ENCODE measurements at regions not wholly inside any gene's neighbourhood (a gene's known extent, or its start where the extent isn't known, plus 50 kb on each side); places are given as distances from the start of the nearest gene placed in this dataset.

- TF ChIP-seq REST (IDR thresholded peaks at IDR 0.05; ENCODE audit: unreplicated experiment) = no peak
- no peak for TF ChIP-seq JUNB (IDR thresholded peaks at IDR 0.05; ENCODE audit: unreplicated experiment)
- no peak for TF ChIP-seq ZNF114 (CRISPR knock-in tag; IDR thresholded peaks at IDR 0.05)
- no peak for TF ChIP-seq NANOG (IDR thresholded peaks at IDR 0.05; ENCODE audit: borderline replicate concordance)
- TF ChIP-seq ZNF331 (CRISPR knock-in tag; IDR thresholded peaks at IDR 0.05; ENCODE audit: low read depth) = no peak
Observed at GRCh38 chr10:56867236-56867635, 506.2 kb upstream of the ZWINT start (continued).

DNA sequence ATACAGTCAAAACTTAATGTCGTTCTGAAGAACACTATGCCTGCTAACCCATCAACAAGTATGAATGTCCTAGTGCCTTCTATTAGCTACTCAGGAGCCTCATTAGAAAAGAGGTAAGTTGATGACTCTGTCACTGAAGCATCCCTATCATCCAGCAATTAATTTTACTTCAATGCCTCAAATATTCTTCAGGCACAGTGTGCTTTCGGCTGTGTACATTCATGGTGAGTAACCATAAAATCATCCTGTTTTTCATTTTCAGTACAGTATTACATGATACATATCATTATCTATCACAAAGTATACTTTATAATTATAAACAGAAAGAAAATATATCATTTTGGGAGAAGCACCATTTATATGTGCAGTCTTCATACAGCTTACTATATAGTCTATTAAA, 495.5 kb upstream of the ZWINT start:
- no peaks in the 10 kb centered on the region for H3K9me2 ChIP-seq (ENCODE audit: insufficient read depth)
- no peaks in the 10 kb centered on the region for H3K27me3 ChIP-seq (ENCODE audit: insufficient read depth)
- Mint-ChIP-seq H3K4me1 (no peaks in the 10 kb centered on the region), H3K36me3 (ENCODE audit: low read depth) (no peaks in the 10 kb centered on the region), H3K4me3 (no peak overlapping the region), H3K9me3 (no peaks in the 10 kb centered on the region), H3K27ac (no peak overlapping the region), H3K27me3 (ENCODE audit: insufficient read depth, low read depth, poor library complexity) (no peaks in the 10 kb centered on the region)
- ATAC-seq = no peak
- DNase-seq (ENCODE audit: low spot score) = no peak
- H3K4me2 ChIP-seq = no peak overlapping the region
- H3K4me3 ChIP-seq = no peak overlapping the region
- no peaks in the 10 kb centered on the region for H3K36me3 ChIP-seq (ENCODE audit: insufficient read depth)
- no peaks in the 10 kb centered on the region for H3F3A ChIP-seq (replicated peaks; ENCODE audit: low read depth)
- no peaks in the 10 kb centered on the region for H3K4me1 ChIP-seq (ENCODE audit: insufficient read depth)
- no peaks in the 10 kb centered on the region for H4K20me1 ChIP-seq (replicated peaks; ENCODE audit: insufficient read depth)
- H3K27ac ChIP-seq (ENCODE audit: low read depth) = no peak overlapping the region
- no peaks in the 10 kb centered on the region for H3K79me2 ChIP-seq (replicated peaks; ENCODE audit: insufficient read depth)
- H2AFZ ChIP-seq = no peak overlapping the region
- no peak for TF ChIP-seq NANOG (IDR thresholded peaks at IDR 0.05; ENCODE audit: borderline replicate concordance)
- TF ChIP-seq EZH2 (IDR thresholded peaks at IDR 0.05; ENCODE audit: low read depth, unreplicated experiment) = no peak
- TF ChIP-seq EZH2phosphoT487 (IDR thresholded peaks at IDR 0.05; ENCODE audit: unreplicated experiment) = no peak
- TF ChIP-seq ETS1 (IDR thresholded peaks at IDR 0.05) = no peak
- no peak for TF ChIP-seq REST (IDR thresholded peaks at IDR 0.05; ENCODE audit: unreplicated experiment)
- no peak for TF ChIP-seq POLR2AphosphoS5 (IDR thresholded peaks at IDR 0.05; ENCODE audit: low read depth)
- TF ChIP-seq ZNF114 (CRISPR knock-in tag; IDR thresholded peaks at IDR 0.05) = no peak
- TF ChIP-seq ZNF331 (CRISPR knock-in tag; IDR thresholded peaks at IDR 0.05; ENCODE audit: low read depth) = no peak
